AG20443 (cell line): ENCODE measurements at regions not wholly inside any gene's neighbourhood (a gene's known extent, or its start where the extent isn't known, plus 50 kb on each side); places are given as distances from the start of the nearest gene placed in this dataset.

Experiments
- DNase-seq: peaks from one replicate; pipeline ENCODE4 v3.0.0; 2012; ENCODE audit warnings: low spot score, mixed read lengths

- no peak for DNase-seq
Observed at GRCh38 chrX:45879512-45879911, 665.7 kb downstream of the ZNF674 start.

- no peak for DNase-seq
Observed at GRCh38 chrX:45876206-45876605, 669.0 kb downstream of the ZNF674 start.

GRCh38 chrX:45873781-45874180, 671.4 kb downstream of the ZNF674 start:
- DNase-seq, result no peak

- no peak for DNase-seq
Observed at GRCh38 chrX:45872480-45872879, 671.8 kb upstream of the DIPK2B start.

GRCh38 chrX:45868425-45868824, 667.7 kb upstream of the DIPK2B start:
- no peak for DNase-seq

GRCh38 chrX:45862801-45863200, 662.1 kb upstream of the DIPK2B start:
- DNase-seq, result no peak

- DNase-seq, result no peak
Observed at GRCh38 chrX:45860450-45860849, 659.8 kb upstream of the DIPK2B start.

- no peak for DNase-seq
Observed at GRCh38 chrX:45859407-45859806, 658.7 kb upstream of the DIPK2B start.

GRCh38 chrX:45852884-45853283, 652.2 kb upstream of the DIPK2B start:
- DNase-seq, result no peak

GRCh38 chrX:45851434-45851991, 650.8 kb upstream of the DIPK2B start:
- DNase-seq, result peak; percentile 44

- peak; percentile 21 for DNase-seq
Observed at GRCh38 chrX:45850775-45851433, 650.2 kb upstream of the DIPK2B start.

GRCh38 chrX:45850197-45850774, 649.6 kb upstream of the DIPK2B start:
- no peak for DNase-seq

GRCh38 chrX:45849261-45849862, 648.7 kb upstream of the DIPK2B start:
- peak; percentile 38 for DNase-seq

GRCh38 chrX:45847961-45848360, 647.3 kb upstream of the DIPK2B start:
- DNase-seq, result no peak

GRCh38 chrX:45846328-45846727, 645.7 kb upstream of the DIPK2B start:
- no peak for DNase-seq

- DNase-seq, result no peak
Observed at GRCh38 chrX:45845142-45845541, 644.5 kb upstream of the DIPK2B start.

GRCh38 chrX:45843518-45843917, 642.8 kb upstream of the DIPK2B start:
- no peak for DNase-seq

- no peak for DNase-seq
Observed at GRCh38 chrX:45842926-45843315, 642.2 kb upstream of the DIPK2B start.

- DNase-seq, result no peak
Observed at GRCh38 chrX:45842207-45842925, 641.7 kb upstream of the DIPK2B start.

GRCh38 chrX:45840411-45840950, 639.8 kb upstream of the DIPK2B start:
- no peak for DNase-seq

GRCh38 chrX:45830343-45830742, 629.7 kb upstream of the DIPK2B start:
- no peak for DNase-seq

- peak; percentile 76 for DNase-seq
Observed at GRCh38 chrX:45824471-45824870, 623.8 kb upstream of the DIPK2B start.
